ENCODE measurements at regions not wholly inside any gene's neighbourhood (a gene's known extent, or its start where the extent isn't known, plus 50 kb on each side); places are given as distances from the start of the nearest gene placed in this dataset.

DNA sequence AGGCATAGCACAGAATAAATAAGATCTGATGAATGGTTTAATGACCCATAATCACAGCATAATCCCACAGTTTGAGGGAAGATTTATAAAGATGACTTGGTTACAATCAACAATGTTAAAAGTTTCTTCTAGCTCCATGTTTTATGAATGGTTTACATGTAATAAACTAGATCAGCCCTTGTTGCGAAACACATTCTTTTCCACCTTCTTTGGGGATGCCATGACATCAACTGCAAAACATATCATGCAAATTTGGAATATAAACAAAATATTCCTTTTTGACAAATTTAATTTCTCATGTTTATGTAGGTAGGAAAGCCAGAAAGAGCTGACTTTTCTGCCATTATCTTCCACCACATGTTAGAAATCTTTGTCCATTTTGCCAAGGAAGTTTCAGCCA is 979.5 kb downstream of the MAT2B start:
- H3K27ac ChIP-seq = no peak overlapping the region
- DNase-seq = no peak
- 84 to 92% (median 90%) methylated on average over 1 of the region's 1 CpG for WGBS, 5 donors
- intact Hi-C loops (cut with DNase I; ENCODE audit: low total_unique reads) = no loop called here
- peaks cover 0 to 5% (median 0%) of the 10 kb centered on the region in 8 donors for H3K9me3 ChIP-seq
- no peaks in the 10 kb centered on the region for H3K4me1 ChIP-seq
- H3K4me3 ChIP-seq = no peak overlapping the region
- TF ChIP-seq POLR2A (IDR thresholded peaks at IDR 0.05) (no peak), POLR2AphosphoS5 (IDR thresholded peaks at IDR 0.05) (no peak), CTCF (IDR thresholded peaks at IDR 0.05 in 8 of 11, conservative IDR thresholded peaks at IDR 0.05 in 3 of 11) (no peak)
- no peaks in the 10 kb centered on the region for H3K36me3 ChIP-seq
- no peaks in the 10 kb centered on the region for H3K27me3 ChIP-seq (replicated peaks in 1 of 7)

DNA sequence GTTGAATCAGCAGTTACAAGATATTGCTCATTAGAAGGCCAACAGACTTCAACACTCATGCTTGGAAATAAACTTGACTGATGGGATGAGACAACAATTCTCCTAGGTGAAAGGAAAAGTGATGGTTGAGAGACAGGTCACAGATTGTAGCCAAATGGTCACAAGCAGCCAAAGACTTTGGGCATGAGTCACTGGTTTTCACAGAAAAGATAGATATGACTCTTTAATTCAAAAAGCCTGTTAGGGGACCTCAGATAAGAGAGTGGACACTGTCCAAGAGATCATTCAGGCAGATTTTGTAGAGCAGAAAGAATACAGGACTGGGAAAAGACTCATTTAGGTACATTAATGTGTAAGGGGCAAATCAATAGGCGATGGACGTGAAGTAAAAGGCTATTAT is 982.5 kb downstream of the MAT2B start:
- no peak for TF ChIP-seq CTCF (IDR thresholded peaks at IDR 0.05 in 8 of 11, conservative IDR thresholded peaks at IDR 0.05 in 3 of 11)
- no peak for TF ChIP-seq POLR2AphosphoS5 (IDR thresholded peaks at IDR 0.05)
- no peak for TF ChIP-seq POLR2A (IDR thresholded peaks at IDR 0.05)
- Histone ChIP-seq H3K36me3 (no peaks in the 10 kb centered on the region), H3K4me3 (no peak overlapping the region), H3K27me3 (replicated peaks in 1 of 7) (no peaks in the 10 kb centered on the region), H3K27ac (no peak overlapping the region), H3K9me3 (peaks cover 0 to 5% (median 0%) of the 10 kb centered on the region in 8 donors), H3K4me1 (no peaks in the 10 kb centered on the region)
- intact Hi-C loops (cut with DNase I; ENCODE audit: low total_unique reads) = no loop called here
- 82 to 95% (median 86%) methylated on average over 2 of the region's 2 CpGs for WGBS, 5 donors
- DNase-seq = no peak

GRCh38 chr5:164497311-164498064 is 992.1 kb downstream of the MAT2B start:
- Histone ChIP-seq H3K36me3 (no peaks in the 10 kb centered on the region), H3K4me1 (no peaks in the 10 kb centered on the region), H3K4me3 (no peak overlapping the region), H3K27me3 (replicated peaks in 1 of 7) (no peaks in the 10 kb centered on the region), H3K27ac (no peak overlapping the region), H3K9me3 (no peaks in the 10 kb centered on the region)
- DNase-seq = no peak
- WGBS, 5 donors = 67 to 83% (median 75%) methylated on average over 7 of the region's 7 CpGs
- intact Hi-C loops (cut with DNase I; ENCODE audit: low total_unique reads) = no loop called here
- TF ChIP-seq POLR2AphosphoS5 (IDR thresholded peaks at IDR 0.05) (no peak), POLR2A (IDR thresholded peaks at IDR 0.05) (no peak), CTCF (IDR thresholded peaks at IDR 0.05 in 8 of 11, conservative IDR thresholded peaks at IDR 0.05 in 3 of 11) (no peak)

DNA sequence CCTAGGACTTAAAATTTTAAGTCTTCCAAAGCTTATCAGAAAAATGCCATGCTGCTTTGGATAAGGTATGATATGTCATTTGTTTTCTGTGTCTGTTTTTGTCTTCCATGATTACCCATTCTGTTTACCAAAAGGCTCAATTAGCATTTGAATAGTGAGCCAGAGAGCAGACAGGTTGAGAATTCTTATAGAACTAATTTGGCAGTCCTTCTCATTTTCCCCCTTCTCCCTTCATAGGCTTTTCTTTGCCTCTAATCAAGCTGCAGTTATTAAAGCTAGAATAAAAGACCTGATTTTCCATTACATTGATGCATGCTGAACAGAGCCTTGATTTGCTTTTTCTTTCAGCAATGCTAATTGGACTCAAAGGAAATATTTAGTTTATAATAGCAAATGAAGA is 993.0 kb downstream of the MAT2B start:
- intact Hi-C loops (cut with DNase I; ENCODE audit: low total_unique reads) = no loop called here

More for the DNA sequence above, 993.0 kb downstream of the MAT2B start:
- Histone ChIP-seq H3K4me3 (no peak overlapping the region), H3K9me3 (no peaks in the 10 kb centered on the region), H3K4me1 (no peaks in the 10 kb centered on the region), H3K36me3 (no peaks in the 10 kb centered on the region), H3K27ac (no peak overlapping the region), H3K27me3 (replicated peaks in 1 of 7) (no peaks in the 10 kb centered on the region)
- TF ChIP-seq POLR2A (IDR thresholded peaks at IDR 0.05) (no peak), CTCF (IDR thresholded peaks at IDR 0.05 in 8 of 11, conservative IDR thresholded peaks at IDR 0.05 in 3 of 11) (no peak), POLR2AphosphoS5 (IDR thresholded peaks at IDR 0.05) (no peak)
- no peak for DNase-seq
